ENCODE measurements at regions not wholly inside any gene's neighbourhood (a gene's known extent, or its start where the extent isn't known, plus 50 kb on each side); places are given as distances from the start of the nearest gene placed in this dataset.

DNA sequence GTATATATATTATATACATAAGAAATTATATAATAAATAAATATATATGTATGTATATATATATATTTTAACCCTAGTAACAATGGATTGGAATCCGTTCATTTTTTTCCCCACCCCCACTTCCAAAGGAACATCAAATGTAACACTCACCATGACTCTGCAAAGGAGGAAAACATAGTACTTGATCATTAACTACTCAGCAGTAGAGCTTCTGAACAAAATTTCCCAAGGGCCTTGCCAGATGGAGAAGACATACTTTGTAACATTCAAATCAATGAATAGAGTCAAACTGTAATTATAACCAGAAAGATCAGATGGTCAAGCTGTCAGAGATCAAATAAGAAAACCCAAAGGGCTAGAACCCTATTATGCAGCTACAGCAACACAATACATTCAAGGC is 126.0 kb upstream of the CNTN1 start:
- no peak for TF ChIP-seq CTCF (IDR thresholded peaks at IDR 0.05)
- TF ChIP-seq USF1 (IDR thresholded peaks at IDR 0.05; ENCODE audit: borderline replicate concordance, low read depth), result no peak
- TF ChIP-seq TCF12 (IDR thresholded peaks at IDR 0.05), result no peak
- TF ChIP-seq SIN3A (IDR thresholded peaks at IDR 0.05; ENCODE audit: borderline replicate concordance, low read depth, low read length), result no peak
- TF ChIP-seq EZH2phosphoT487 (IDR thresholded peaks at IDR 0.05; ENCODE audit: borderline replicate concordance, low read depth), result no peak
- no peak for TF ChIP-seq YY1 (IDR thresholded peaks at IDR 0.05; ENCODE audit: low read depth)
- TF ChIP-seq RCOR1 (IDR thresholded peaks at IDR 0.05; ENCODE audit: low read length), result no peak
